CD4-positive, alpha-beta T cell (primary cell): ENCODE measurements at regions not wholly inside any gene's neighbourhood (a gene's known extent, or its start where the extent isn't known, plus 50 kb on each side); places are given as distances from the start of the nearest gene placed in this dataset.

ENCODE experiments used
- ATAC-seq: fragments of 200-7000 bp; cut with Tn5 transposase; one replicate; pipeline ENCODE4 v1.10.0; 2022; ENCODE audit warnings: mild to moderate bottlenecking; ENCODE audit not compliant: poor library complexity
- CTCF ChIA-PET: fragments of 350-600 bp; sonication (Branson Sonifier 250); formaldehyde crosslinking; loops from one replicate; lab custom pipeline; 2021; ENCODE audit warnings: antibody characterized with exemption, inconsistent platforms; lab: Charles Lee
- POLR2A ChIA-PET: fragments of 350-600 bp; sonication (Branson Sonifier 250); formaldehyde crosslinking; loops from one replicate; lab custom pipeline; 2021; ENCODE audit warnings: antibody characterized with exemption, inconsistent platforms; lab: Charles Lee
- DNase-seq, 14 experiments: peaks; one replicate each; pipeline ENCODE4 v3.0.0-alpha.2; 2013 to 2020; ENCODE audit warnings: mixed read lengths in 2 of 14
- H3K27ac ChIP-seq, 2 donors: one replicate each; pipeline versions ENCODE4 v1.5.1 to v1.7.0; 2013; ENCODE audit warnings: low read length in 2 of 2, low read depth in 1 of 2, mild to moderate bottlenecking in 1 of 2
- H3K27me3 ChIP-seq, 2 experiments: 1 replicate in 1 of 2; 2 replicates in 1 of 2; pipeline versions ENCODE4 v1.6.1 to v1.7.0; 2013; ENCODE audit warnings: low read length in 2 of 2, control low read depth in 1 of 2, mild to moderate bottlenecking in 1 of 2, moderate library complexity in 1 of 2; ENCODE audit not compliant: insufficient read depth in 2 of 2, control insufficient read depth in 1 of 2
- H3K36me3 ChIP-seq: one replicate; pipeline ENCODE4 v1.6.1; 2013; ENCODE audit warnings: low read length, control low read depth; ENCODE audit not compliant: insufficient read depth
- H3K4me1 ChIP-seq: one replicate; pipeline ENCODE4 v1.6.1; 2013; ENCODE audit warnings: low read length, control low read depth; ENCODE audit not compliant: insufficient read depth
- H3K4me3 ChIP-seq: one replicate; pipeline ENCODE4 v1.5.1; 2013; ENCODE audit warnings: mild to moderate bottlenecking, low read length, moderate library complexity
- H3K9me3 ChIP-seq, 2 experiments: 1 replicate in 1 of 2; 2 replicates in 1 of 2; pipeline versions ENCODE4 v1.6.1 to v1.7.0; 2013; ENCODE audit warnings: low read length in 2 of 2, mild to moderate bottlenecking in 2 of 2, control low read depth in 1 of 2, moderate library complexity in 1 of 2; ENCODE audit not compliant: control insufficient read depth in 1 of 2, insufficient read depth in 1 of 2
- H3K27ac Mint-ChIP-seq: one replicate; pipeline ENCODE4 v1.8.0; 2020; ENCODE audit warnings: mixed read lengths
- H3K27me3 Mint-ChIP-seq: one replicate; pipeline ENCODE4 v1.8.0; 2021; ENCODE audit warnings: mixed read lengths
- H3K36me3 Mint-ChIP-seq: one replicate; pipeline ENCODE4 v1.8.0; 2021; ENCODE audit warnings: low read depth, mixed read lengths
- H3K4me1 Mint-ChIP-seq: one replicate; pipeline ENCODE4 v1.8.0; 2021; ENCODE audit warnings: low read depth, mixed read lengths
- H3K4me3 Mint-ChIP-seq: one replicate; pipeline ENCODE4 v1.8.0; 2020; ENCODE audit warnings: mild to moderate bottlenecking, mixed read lengths
- H3K9me3 Mint-ChIP-seq: one replicate; pipeline ENCODE4 v1.8.0; 2020; ENCODE audit warnings: mixed read lengths
- CTCF ChIP-seq: fragments of 200-600 bp; IDR thresholded peaks from one replicate; pipeline ENCODE4 v1.8.0; 2022; ENCODE audit warnings: antibody characterized with exemption, mild to moderate bottlenecking
- intact Hi-C, 2 experiments: fragments of 100-400 bp; cut with DNase I in 1 of 2; cut with micrococcal nuclease in 1 of 2; formaldehyde crosslinking; loops; one replicate each; pipeline versions ENCODE4 v1.15.1 to v1.9.0; 2023 to 2025; cut with DNase I, micrococcal nuclease

DNA sequence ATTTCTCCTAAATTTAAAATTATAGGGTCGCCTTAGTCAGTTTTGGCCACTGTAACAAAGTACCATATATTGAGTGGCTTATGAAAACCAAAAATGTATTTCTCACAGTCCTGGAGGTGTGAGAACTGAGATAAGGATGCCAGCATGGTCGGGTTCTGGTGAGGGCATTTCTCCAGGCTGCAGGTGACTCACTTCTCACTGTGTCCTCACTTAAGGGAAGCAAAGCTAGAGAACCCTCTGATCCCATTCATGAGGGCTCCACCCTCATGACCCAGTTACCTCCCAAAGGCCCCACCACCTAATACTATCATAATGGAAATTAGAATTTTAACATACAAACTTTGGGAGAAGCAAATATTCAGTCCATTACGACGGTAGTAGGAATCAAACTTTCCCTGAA lies 75.1 kb upstream of the FBN2 start:
- peaks cover 0 to 6% of the 10 kb centered on the region in 2 experiments for H3K9me3 ChIP-seq
- CTCF ChIA-PET: no interaction called here
- Mint-ChIP-seq H3K27ac (no peak overlapping the region), H3K36me3 (no peaks in the 10 kb centered on the region), H3K27me3 (no peaks in the 10 kb centered on the region), H3K4me3 (no peak overlapping the region), H3K4me1 (no peaks in the 10 kb centered on the region), H3K9me3 (peaks cover 6% of the 10 kb centered on the region)
- no peak overlapping the region for H3K4me3 ChIP-seq
- no peaks in the 10 kb centered on the region for H3K27me3 ChIP-seq
- H3K36me3 ChIP-seq: no peaks in the 10 kb centered on the region
- TF ChIP-seq CTCF: no peak
- intact Hi-C loops: no loop called here
- POLR2A ChIA-PET: no interaction called here
- no peak overlapping the region for H3K27ac ChIP-seq
- ATAC-seq: no peak
- no peaks in the 10 kb centered on the region for H3K4me1 ChIP-seq
- no peak for DNase-seq

- Histone ChIP-seq H3K27me3 (no peaks in the 10 kb centered on the region), H3K36me3 (no peaks in the 10 kb centered on the region), H3K4me1 (no peaks in the 10 kb centered on the region), H3K9me3 (no peaks in the 10 kb centered on the region), H3K27ac (no peak overlapping the region), H3K4me3 (no peak overlapping the region)
- no peak overlapping the region for H3K27ac Mint-ChIP-seq
- DNase-seq (no peak), ATAC-seq (no peak)
- intact Hi-C loops: no loop called here
- no peaks in the 10 kb centered on the region for H3K4me1 Mint-ChIP-seq
- H3K36me3 Mint-ChIP-seq: no peaks in the 10 kb centered on the region
- POLR2A ChIA-PET: no interaction called here
- TF ChIP-seq CTCF: no peak
- H3K27me3 Mint-ChIP-seq: no peaks in the 10 kb centered on the region
- CTCF ChIA-PET: no interaction called here
- H3K9me3 Mint-ChIP-seq: peaks cover 6% of the 10 kb centered on the region
- H3K4me3 Mint-ChIP-seq: no peak overlapping the region
These were observed 75.7 kb upstream of the FBN2 start for GRCh38 chr5:128613766-128614165.

DNA sequence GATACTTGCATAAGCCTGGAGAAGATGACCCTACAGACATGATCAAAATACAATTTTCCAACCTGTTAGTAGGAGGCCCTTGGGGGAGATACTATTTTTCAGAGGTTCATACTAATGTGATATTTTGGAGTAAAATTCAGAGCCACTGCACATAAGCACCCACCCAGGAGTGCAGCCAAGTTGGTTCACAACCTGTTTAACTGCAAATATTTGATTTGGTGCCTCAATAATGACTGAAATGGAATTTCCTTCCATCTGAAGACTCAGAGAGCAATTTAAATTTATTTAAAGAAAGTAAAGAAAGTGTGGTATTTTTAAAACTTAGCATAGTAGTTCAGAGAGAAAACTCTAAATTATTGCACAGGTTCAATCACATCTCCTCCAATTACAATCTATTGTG lies 77.5 kb upstream of the FBN2 start:
- no peak for TF ChIP-seq CTCF
- H3K4me3 ChIP-seq: no peak overlapping the region
- no peaks in the 10 kb centered on the region for H3K4me1 ChIP-seq
- Mint-ChIP-seq H3K9me3 (no peaks in the 10 kb centered on the region), H3K4me3 (no peak overlapping the region), H3K27me3 (no peaks in the 10 kb centered on the region), H3K27ac (no peak overlapping the region), H3K36me3 (no peaks in the 10 kb centered on the region), H3K4me1 (no peaks in the 10 kb centered on the region)
- CTCF ChIA-PET: no interaction called here
- no peak overlapping the region for H3K27ac ChIP-seq
- DNase-seq: no peak
- H3K27me3 ChIP-seq: no peaks in the 10 kb centered on the region
- POLR2A ChIA-PET: no interaction called here
- no peaks in the 10 kb centered on the region for H3K9me3 ChIP-seq
- H3K36me3 ChIP-seq: no peaks in the 10 kb centered on the region
- ATAC-seq: no peak
- intact Hi-C loops: no loop called here
